ENCODE measurements at regions not wholly inside any gene's neighbourhood (a gene's known extent, or its start where the extent isn't known, plus 50 kb on each side); places are given as distances from the start of the nearest gene placed in this dataset.

GRCh38 chr22:49142891-49143290 is 684.8 kb downstream of the BRD1 start:
- TF ChIP-seq EZH2phosphoT487 (IDR thresholded peaks at IDR 0.05; ENCODE audit: borderline replicate concordance, low read length): no peak
- TF ChIP-seq, protein P1, sequence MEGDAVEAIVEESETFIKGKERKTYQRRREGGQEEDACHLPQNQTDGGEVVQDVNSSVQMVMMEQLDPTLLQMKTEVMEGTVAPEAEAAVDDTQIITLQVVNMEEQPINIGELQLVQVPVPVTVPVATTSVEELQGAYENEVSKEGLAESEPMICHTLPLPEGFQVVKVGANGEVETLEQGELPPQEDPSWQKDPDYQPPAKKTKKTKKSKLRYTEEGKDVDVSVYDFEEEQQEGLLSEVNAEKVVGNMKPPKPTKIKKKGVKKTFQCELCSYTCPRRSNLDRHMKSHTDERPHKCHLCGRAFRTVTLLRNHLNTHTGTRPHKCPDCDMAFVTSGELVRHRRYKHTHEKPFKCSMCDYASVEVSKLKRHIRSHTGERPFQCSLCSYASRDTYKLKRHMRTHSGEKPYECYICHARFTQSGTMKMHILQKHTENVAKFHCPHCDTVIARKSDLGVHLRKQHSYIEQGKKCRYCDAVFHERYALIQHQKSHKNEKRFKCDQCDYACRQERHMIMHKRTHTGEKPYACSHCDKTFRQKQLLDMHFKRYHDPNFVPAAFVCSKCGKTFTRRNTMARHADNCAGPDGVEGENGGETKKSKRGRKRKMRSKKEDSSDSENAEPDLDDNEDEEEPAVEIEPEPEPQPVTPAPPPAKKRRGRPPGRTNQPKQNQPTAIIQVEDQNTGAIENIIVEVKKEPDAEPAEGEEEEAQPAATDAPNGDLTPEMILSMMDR (IDR thresholded peaks at IDR 0.05; ENCODE audit: low read depth, low read length, poor library complexity, severe bottlenecking): no peak
